Uterus (tissue), 3 donors: ENCODE measurements at regions not wholly inside any gene's neighbourhood (a gene's known extent, or its start where the extent isn't known, plus 50 kb on each side); places are given as distances from the start of the nearest gene placed in this dataset.

Experiments used
- DNase-seq, 2 donors: peaks; one replicate each; pipeline ENCODE4 v3.0.0-alpha.2; 2019 to 2020
- H3K27ac ChIP-seq, 2 donors: fragments of 200-600 bp; sonication (generic); 1 replicate in 1 of 2; 2 replicates in 1 of 2; pipeline ENCODE4 v1.5.1; 2016 to 2018
- H3K27me3 ChIP-seq, 2 donors: fragments of 200-600 bp; sonication (generic); one replicate each; pipeline ENCODE4 v1.5.1; 2018 to 2019; ENCODE audit warnings: control low read depth in 1 of 2
- H3K36me3 ChIP-seq, 2 donors: fragments of 200-600 bp; sonication (generic); one replicate each; pipeline ENCODE4 v1.5.1; 2019; ENCODE audit warnings: control low read depth in 1 of 2
- H3K4me1 ChIP-seq, 2 donors: fragments of 200-600 bp; sonication (generic); one replicate each; pipeline ENCODE4 v1.5.1; 2018 to 2019; ENCODE audit warnings: control low read depth in 1 of 2
- H3K4me3 ChIP-seq, 2 donors: fragments of 200-600 bp; sonication (generic); 1 replicate in 1 of 2; 2 replicates in 1 of 2; pipeline ENCODE4 v1.5.1; 2018 to 2019; ENCODE audit warnings: mild to moderate bottlenecking in 1 of 2
- H3K9me3 ChIP-seq, 2 donors: fragments of 200-600 bp; sonication (generic); one replicate each; pipeline ENCODE4 v1.5.1; 2019; ENCODE audit warnings: control low read depth in 1 of 2
- CTCF ChIP-seq, 4 experiments: fragments of 200-600 bp in 2 of 4; fragments of 450-650 bp in 2 of 4; sonication (generic) in 2 of 4; IDR thresholded peaks; one replicate each; pipeline ENCODE4 v1.5.1; 2016 to 2019; ENCODE audit warnings: antibody characterized with exemption in 4 of 4, mild to moderate bottlenecking in 2 of 4, moderate library complexity in 1 of 4
- POLR2A ChIP-seq, 2 donors: fragments of 450-650 bp; IDR thresholded peaks; one replicate each; pipeline ENCODE4 v1.6.1; 2016; ENCODE audit warnings: antibody characterized with exemption in 2 of 2, mild to moderate bottlenecking in 1 of 2, moderate library complexity in 1 of 2
- intact Hi-C: fragments of 100-400 bp; cut with DNase I; formaldehyde crosslinking; loops from one replicate; pipeline ENCODE4 v1.15.1; 2023; ENCODE audit warnings: low total_unique reads
- donor health status: DM: yes; HTN: yes; CAD: no.

GRCh38 chr5:164727012-164727411 lies 1221.6 kb downstream of the MAT2B start:
- no peaks in the 10 kb centered on the region for H3K27me3 ChIP-seq

GRCh38 chr5:164728733-164729132 lies 1223.3 kb downstream of the MAT2B start:
- Histone ChIP-seq H3K4me1 (no peaks in the 10 kb centered on the region), H3K27ac (no peak overlapping the region), H3K9me3 (no peaks in the 10 kb centered on the region), H3K36me3 (no peaks in the 10 kb centered on the region), H3K4me3 (no peak overlapping the region), H3K27me3 (no peaks in the 10 kb centered on the region)
- intact Hi-C loops, result no loop called here
- no peak for DNase-seq
- TF ChIP-seq CTCF (IDR thresholded peaks at IDR 0.05), result no peak
- no peak for TF ChIP-seq POLR2A (IDR thresholded peaks at IDR 0.05)

More at GRCh38 chr5:164727012-164727411, 1221.6 kb downstream of the MAT2B start:
- no peak for DNase-seq
- intact Hi-C loops, result no loop called here
- Histone ChIP-seq H3K4me3 (no peak overlapping the region), H3K4me1 (no peaks in the 10 kb centered on the region), H3K9me3 (no peaks in the 10 kb centered on the region), H3K27ac (no peak overlapping the region), H3K36me3 (no peaks in the 10 kb centered on the region)
- TF ChIP-seq CTCF (IDR thresholded peaks at IDR 0.05), result no peak
- no peak for TF ChIP-seq POLR2A (IDR thresholded peaks at IDR 0.05)

DNA sequence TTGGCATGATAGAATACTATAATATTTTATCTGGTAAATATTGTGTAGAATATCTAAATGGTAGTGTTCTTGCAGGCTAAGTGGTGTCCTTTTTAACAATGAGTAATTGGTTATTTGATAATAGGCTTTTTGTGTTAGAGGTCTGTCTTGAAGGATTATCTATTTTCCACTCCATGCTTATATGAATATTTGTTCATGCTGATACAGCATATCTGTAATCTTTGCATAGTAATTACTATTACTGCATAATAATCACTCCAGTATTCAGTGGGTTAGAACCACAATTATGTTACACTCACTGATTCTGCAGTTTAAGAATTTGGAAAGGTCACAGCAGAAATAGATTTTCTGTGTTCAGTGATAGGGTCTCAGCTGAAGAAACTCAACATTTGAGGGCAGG lies 1229.9 kb downstream of the MAT2B start:
- Histone ChIP-seq H3K27me3 (no peaks in the 10 kb centered on the region), H3K36me3 (no peaks in the 10 kb centered on the region), H3K4me3 (no peak overlapping the region), H3K9me3 (no peaks in the 10 kb centered on the region), H3K27ac (no peak overlapping the region), H3K4me1 (no peaks in the 10 kb centered on the region)
- no peak for TF ChIP-seq CTCF (IDR thresholded peaks at IDR 0.05)
- TF ChIP-seq POLR2A (IDR thresholded peaks at IDR 0.05), result no peak
- no peak for DNase-seq
- intact Hi-C loops, result no loop called here

GRCh38 chr5:164741376-164741775 lies 1236.0 kb downstream of the MAT2B start:
- Histone ChIP-seq H3K27me3 (no peaks in the 10 kb centered on the region), H3K4me1 (no peaks in the 10 kb centered on the region), H3K9me3 (no peaks in the 10 kb centered on the region), H3K27ac (no peak overlapping the region), H3K36me3 (no peaks in the 10 kb centered on the region), H3K4me3 (no peak overlapping the region)
- DNase-seq, result no peak
- intact Hi-C loops, result no loop called here
- TF ChIP-seq CTCF (IDR thresholded peaks at IDR 0.05) (no peak), POLR2A (IDR thresholded peaks at IDR 0.05) (no peak)

DNA sequence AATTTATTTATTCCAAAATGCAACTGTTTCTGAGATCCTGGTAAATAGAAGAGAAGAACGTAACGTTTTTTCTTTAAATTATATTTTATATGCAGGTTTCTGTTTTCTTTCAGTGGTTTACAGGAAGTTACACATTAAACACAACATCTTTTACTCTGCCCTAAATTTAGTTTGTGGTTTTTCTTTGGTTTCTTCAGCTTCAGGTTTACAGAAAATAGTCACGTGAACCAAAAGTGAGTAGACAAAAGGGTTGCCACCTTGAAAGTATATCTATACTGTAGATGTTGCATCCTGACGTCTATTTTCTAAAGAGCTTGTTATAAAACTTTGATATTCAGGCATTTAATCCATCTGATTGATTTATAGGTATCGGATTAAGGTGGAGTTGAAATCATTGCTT lies 1236.6 kb downstream of the MAT2B start:
- no peak for DNase-seq
- no peak for TF ChIP-seq POLR2A (IDR thresholded peaks at IDR 0.05)
- no peak for TF ChIP-seq CTCF (IDR thresholded peaks at IDR 0.05)
- Histone ChIP-seq H3K4me1 (no peaks in the 10 kb centered on the region), H3K9me3 (no peaks in the 10 kb centered on the region), H3K4me3 (no peak overlapping the region), H3K27me3 (no peaks in the 10 kb centered on the region), H3K27ac (no peak overlapping the region), H3K36me3 (no peaks in the 10 kb centered on the region)
- intact Hi-C loops, result no loop called here
